CD14-positive monocyte (primary cell): ENCODE measurements at regions not wholly inside any gene's neighbourhood (a gene's known extent, or its start where the extent isn't known, plus 50 kb on each side); places are given as distances from the start of the nearest gene placed in this dataset.

Source experiments
- DNase-seq, 3 donors: peaks; one replicate each; pipeline ENCODE4 v3.0.0-alpha.2; 2011 to 2022
- H2AFZ ChIP-seq: 2 replicates; pipeline ENCODE4 v1.6.0; 2012; ENCODE audit warnings: mild to moderate bottlenecking, low read depth, low read length, inconsistent platforms; ENCODE audit not compliant: insufficient read depth, poor library complexity, severe bottlenecking
- H3K27ac ChIP-seq, 2 donors: 1 replicate in 1 of 2; 2 replicates in 1 of 2; pipeline ENCODE4 v1.5.1; 2012 to 2013; ENCODE audit warnings: low read length in 2 of 2, control low read depth in 1 of 2, inconsistent platforms in 1 of 2, low read depth in 1 of 2, mild to moderate bottlenecking in 1 of 2
- H3K27me3 ChIP-seq, 2 donors: one replicate each; pipeline versions ENCODE4 v1.6.0 to v1.6.1; 2011 to 2013; ENCODE audit warnings: low read length in 2 of 2; ENCODE audit not compliant: control insufficient read depth in 2 of 2, insufficient read depth in 2 of 2
- H3K36me3 ChIP-seq, 2 donors: replicated peaks in 1 of 2; 1 replicate in 1 of 2; 2 replicates in 1 of 2; pipeline versions ENCODE4 v1.5.1 to v1.6.1; 2012 to 2013; ENCODE audit warnings: low read length in 2 of 2, control low read depth in 1 of 2, inconsistent platforms in 1 of 2, mild to moderate bottlenecking in 1 of 2; ENCODE audit not compliant: insufficient read depth in 2 of 2, control insufficient read depth in 1 of 2
- H3K4me1 ChIP-seq, 2 donors: 1 replicate in 1 of 2; 2 replicates in 1 of 2; pipeline versions ENCODE4 v1.5.1 to v1.6.1; 2012 to 2013; ENCODE audit warnings: low read length in 2 of 2, control low read depth in 1 of 2, inconsistent platforms in 1 of 2, mild to moderate bottlenecking in 1 of 2, moderate library complexity in 1 of 2; ENCODE audit not compliant: insufficient read depth in 2 of 2, control insufficient read depth in 1 of 2
- H3K4me2 ChIP-seq: replicated peaks from 2 replicates; pipeline ENCODE3; 2012; ENCODE audit warnings: low read length, moderate library complexity, mild to moderate bottlenecking; ENCODE audit not compliant: poor library complexity, severe bottlenecking; ENCODE audit errors: extremely low read depth
- H3K4me3 ChIP-seq, 3 experiments: fragments of 200-600 bp in 1 of 3; sonication (generic) in 1 of 3; replicated peaks in 1 of 3; 1 replicate in 2 of 3; 2 replicates in 1 of 3; pipeline ENCODE4 v1.5.1; 2011 to 2013; ENCODE audit warnings: low read length in 3 of 3, mild to moderate bottlenecking in 3 of 3, control low read depth in 2 of 3, low read depth in 2 of 3, inconsistent platforms in 1 of 3, moderate library complexity in 1 of 3
- H3K79me2 ChIP-seq: 2 replicates; pipeline ENCODE4 v1.6.0; 2012; ENCODE audit warnings: mild to moderate bottlenecking, control low read depth, inconsistent platforms, low read length, moderate library complexity; ENCODE audit not compliant: insufficient read depth
- H3K9ac ChIP-seq: 2 replicates; pipeline ENCODE4 v1.6.0; 2017; ENCODE audit warnings: low read length, mild to moderate bottlenecking; ENCODE audit not compliant: insufficient read depth, poor library complexity, severe bottlenecking
- H3K9me3 ChIP-seq, 2 donors: replicated peaks in 1 of 2; 1 replicate in 1 of 2; 2 replicates in 1 of 2; pipeline versions ENCODE4 v1.5.1 to v1.6.1; 2012 to 2013; ENCODE audit warnings: low read length in 2 of 2, control low read depth in 1 of 2; ENCODE audit not compliant: control insufficient read depth in 1 of 2, insufficient read depth in 1 of 2
- H4K20me1 ChIP-seq: 2 replicates; pipeline ENCODE4 v1.6.0; 2012; ENCODE audit warnings: mild to moderate bottlenecking, low read length, control low read depth, moderate library complexity; ENCODE audit not compliant: insufficient read depth
- H3K27ac Mint-ChIP-seq, 7 donors: one replicate each; pipeline ENCODE4 v1.8.0; 2020; ENCODE audit warnings: mild to moderate bottlenecking in 7 of 7, mixed read lengths in 7 of 7, moderate library complexity in 6 of 7, inconsistent platforms in 2 of 7
- H3K27me3 Mint-ChIP-seq, 3 donors: one replicate each; pipeline ENCODE4 v1.8.0; 2021 to 2022; ENCODE audit warnings: low read depth in 3 of 3, mild to moderate bottlenecking in 3 of 3, mixed read lengths in 3 of 3, moderate library complexity in 3 of 3, inconsistent platforms in 1 of 3
- H3K36me3 Mint-ChIP-seq, 2 donors: one replicate each; pipeline ENCODE4 v1.8.0; 2020; ENCODE audit warnings: mixed read lengths in 2 of 2, inconsistent platforms in 1 of 2, mild to moderate bottlenecking in 1 of 2
- H3K4me1 Mint-ChIP-seq: one replicate; pipeline ENCODE4 v1.8.0; 2020; ENCODE audit warnings: mild to moderate bottlenecking, mixed read lengths
- H3K4me3 Mint-ChIP-seq, 2 donors: one replicate each; pipeline ENCODE4 v1.8.0; 2020; ENCODE audit warnings: mild to moderate bottlenecking in 2 of 2, mixed read lengths in 2 of 2, moderate library complexity in 1 of 2
- H3K9me3 Mint-ChIP-seq, 7 donors: one replicate each; pipeline ENCODE4 v1.8.0; 2020 to 2022; ENCODE audit warnings: mixed read lengths in 7 of 7, mild to moderate bottlenecking in 6 of 7, moderate library complexity in 6 of 7, inconsistent platforms in 2 of 7
- CTCF ChIP-seq: fragments of 200-600 bp; IDR thresholded peaks from one replicate; pipeline ENCODE4 v1.8.0; 2022; ENCODE audit warnings: antibody characterized with exemption, mild to moderate bottlenecking
- WGBS: methylation state at CpG from one replicate; pipeline ENCODE4 v1.1.5; 2013; ENCODE audit warnings: missing lambda C conversion rate; ENCODE audit not compliant: insufficient coverage; 5-methylcytosine and 5-hydroxymethylcytosine counted together
- intact Hi-C, 2 donors: fragments of 100-400 bp; cut with micrococcal nuclease; formaldehyde crosslinking; loops; one replicate each; pipeline versions ENCODE4 v1.15.0 to v1.15.1; 2023

GRCh38 chr2:120662046-120662445 lies 73.6 kb upstream of the GLI2 start:
- WGBS: no CpG with 5 or more reads among the region's 4 CpGs
- H3K27ac ChIP-seq: no peak overlapping the region
- H3K36me3 ChIP-seq: no peaks in the 10 kb centered on the region
- peaks cover 4 to 5% of the 10 kb centered on the region in 2 donors for H3K9me3 ChIP-seq
- no peaks in the 10 kb centered on the region for H4K20me1 ChIP-seq
- no peaks in the 10 kb centered on the region for H3K4me1 Mint-ChIP-seq
- intact Hi-C loops: no loop called here
- no peak overlapping the region for H3K4me3 ChIP-seq
- peaks cover 11 to 36% (median 19%) of the 10 kb centered on the region in 7 donors for H3K9me3 Mint-ChIP-seq
- no peak overlapping the region for H3K4me2 ChIP-seq
- H3K79me2 ChIP-seq: no peaks in the 10 kb centered on the region
- H3K4me3 Mint-ChIP-seq: peak overlapping the region in 1 of 2 donors; percentile 10
- no peak overlapping the region for H2AFZ ChIP-seq
- H3K9ac ChIP-seq: no peak overlapping the region
- no peak overlapping the region for H3K27ac Mint-ChIP-seq
- no peaks in the 10 kb centered on the region for H3K4me1 ChIP-seq
- DNase-seq: no peak
- TF ChIP-seq CTCF: no peak
- no peaks in the 10 kb centered on the region for H3K36me3 Mint-ChIP-seq
- peaks cover 8 to 20% (median 14%) of the 10 kb centered on the region in 3 donors for H3K27me3 Mint-ChIP-seq
- peaks cover 0 to 6% of the 10 kb centered on the region in 2 donors for H3K27me3 ChIP-seq

- no peak overlapping the region for H3K27ac Mint-ChIP-seq
- no peaks in the 10 kb centered on the region for H3K4me1 Mint-ChIP-seq
- Histone ChIP-seq H3K4me3 (no peak overlapping the region), H4K20me1 (no peaks in the 10 kb centered on the region), H3K4me1 (no peaks in the 10 kb centered on the region), H3K4me2 (no peak overlapping the region), H3K9ac (no peak overlapping the region), H2AFZ (no peak overlapping the region), H3K27ac (no peak overlapping the region), H3K9me3 (peaks cover 5 to 8% of the 10 kb centered on the region in 2 donors), H3K79me2 (no peaks in the 10 kb centered on the region), H3K36me3 (no peaks in the 10 kb centered on the region), H3K27me3 (peaks cover 0 to 6% of the 10 kb centered on the region in 2 donors)
- no peak for TF ChIP-seq CTCF
- DNase-seq: no peak
- no peak overlapping the region for H3K4me3 Mint-ChIP-seq
- WGBS: 94% methylated on average over 2 of the region's 3 CpGs
- peaks cover 6 to 22% (median 12%) of the 10 kb centered on the region in 3 donors for H3K27me3 Mint-ChIP-seq
- intact Hi-C loops: no loop called here
- peaks cover 12 to 43% (median 26%) of the 10 kb centered on the region in 7 donors for H3K9me3 Mint-ChIP-seq
- H3K36me3 Mint-ChIP-seq: no peaks in the 10 kb centered on the region
Measured at GRCh38 chr2:120662746-120663145, 72.9 kb upstream of the GLI2 start.
